GM19025 (cell line): ENCODE measurements at regions not wholly inside any gene's neighbourhood (a gene's known extent, or its start where the extent isn't known, plus 50 kb on each side); places are given as distances from the start of the nearest gene placed in this dataset.
A peak's percentile ranks its signal among the peaks of the same experiment; 100 is the strongest.
"Not testable (repeated sequence)": the region's sequence is repeated elsewhere in the genome, so short reads cannot be mapped to it uniquely, and the experiment has no call there.

Experiments
- ATAC-seq: cut with Tn5 transposase; IDR thresholded peaks from one replicate; pipeline ENCODE4 v1.9.1; 2021; ENCODE audit warnings: mild to moderate bottlenecking, low read depth, moderate library complexity; ENCODE audit not compliant: unreplicated experiment

GRCh38 chr11:112611771-112612170, 349.4 kb upstream of the NCAM1 start:
- no peak for ATAC-seq

- ATAC-seq, result no peak
Measured at GRCh38 chr11:112612250-112612849, 348.9 kb upstream of the NCAM1 start.

DNA sequence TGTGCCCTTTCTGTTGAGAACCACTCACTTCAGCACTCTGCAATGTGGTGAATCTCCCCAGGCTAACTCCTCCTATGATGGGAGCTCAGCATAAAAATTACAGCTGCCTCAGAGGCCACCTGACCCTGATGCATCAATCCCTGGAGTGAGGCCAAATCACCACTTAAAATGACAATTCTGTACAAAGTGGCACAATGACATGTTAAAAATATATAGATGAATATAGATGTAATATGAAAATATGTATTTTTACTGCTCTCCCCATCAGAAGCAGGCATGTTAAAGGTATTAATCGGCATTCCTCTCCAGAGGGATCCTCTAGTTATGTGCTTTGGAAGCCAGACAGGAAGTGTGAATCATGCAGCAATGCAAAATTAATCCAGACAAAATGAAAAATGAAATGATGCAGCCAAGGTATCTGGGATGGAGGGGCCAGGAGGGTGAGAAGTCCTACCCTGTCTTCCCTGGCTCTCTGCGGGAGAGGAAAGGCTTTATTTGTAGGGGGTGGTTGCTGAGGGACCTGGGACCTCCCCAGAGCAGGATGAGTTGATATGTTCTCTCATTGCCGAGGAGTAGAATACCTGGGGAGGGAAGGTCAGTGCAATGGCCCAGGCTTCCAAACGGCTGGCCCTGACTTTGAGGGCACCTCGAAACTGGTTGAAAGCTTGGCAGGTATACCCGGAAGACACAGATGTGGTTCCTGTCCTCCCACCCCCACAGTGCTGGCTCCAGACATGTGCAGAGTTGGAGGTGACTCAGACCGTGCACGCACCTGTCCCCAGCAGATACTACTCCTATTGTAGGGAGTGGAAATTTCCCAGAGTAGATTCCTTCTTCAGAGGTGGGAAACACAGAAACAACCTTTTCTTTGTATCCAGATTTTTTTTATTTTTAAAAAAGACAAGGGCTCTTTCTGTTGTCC, 347.9 kb upstream of the NCAM1 start:
- ATAC-seq, result no peak

GRCh38 chr11:112614605-112615004, 346.6 kb upstream of the NCAM1 start:
- ATAC-seq, result no peak

GRCh38 chr11:112615238-112615637, 346.0 kb upstream of the NCAM1 start:
- ATAC-seq, result no peak

DNA sequence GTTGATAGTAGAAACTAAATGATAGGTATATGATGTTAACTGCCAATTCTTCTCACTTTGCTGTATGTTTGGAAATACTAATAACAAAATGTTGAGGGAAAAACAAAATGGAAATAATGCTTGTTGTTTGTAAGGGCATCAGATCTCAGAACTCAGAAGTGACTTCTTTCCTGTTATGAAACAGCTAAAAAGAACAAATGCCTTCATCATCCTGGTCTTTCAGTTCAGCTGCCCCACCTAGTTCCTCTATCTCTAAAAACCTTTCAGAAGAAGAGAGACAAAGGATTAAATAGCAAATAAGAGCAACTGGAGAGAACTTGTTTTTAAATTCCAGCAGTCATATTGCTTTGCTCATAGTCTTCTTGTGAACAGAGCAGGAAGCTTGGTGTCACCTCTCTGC, 345.3 kb upstream of the NCAM1 start:
- no peak for ATAC-seq

DNA sequence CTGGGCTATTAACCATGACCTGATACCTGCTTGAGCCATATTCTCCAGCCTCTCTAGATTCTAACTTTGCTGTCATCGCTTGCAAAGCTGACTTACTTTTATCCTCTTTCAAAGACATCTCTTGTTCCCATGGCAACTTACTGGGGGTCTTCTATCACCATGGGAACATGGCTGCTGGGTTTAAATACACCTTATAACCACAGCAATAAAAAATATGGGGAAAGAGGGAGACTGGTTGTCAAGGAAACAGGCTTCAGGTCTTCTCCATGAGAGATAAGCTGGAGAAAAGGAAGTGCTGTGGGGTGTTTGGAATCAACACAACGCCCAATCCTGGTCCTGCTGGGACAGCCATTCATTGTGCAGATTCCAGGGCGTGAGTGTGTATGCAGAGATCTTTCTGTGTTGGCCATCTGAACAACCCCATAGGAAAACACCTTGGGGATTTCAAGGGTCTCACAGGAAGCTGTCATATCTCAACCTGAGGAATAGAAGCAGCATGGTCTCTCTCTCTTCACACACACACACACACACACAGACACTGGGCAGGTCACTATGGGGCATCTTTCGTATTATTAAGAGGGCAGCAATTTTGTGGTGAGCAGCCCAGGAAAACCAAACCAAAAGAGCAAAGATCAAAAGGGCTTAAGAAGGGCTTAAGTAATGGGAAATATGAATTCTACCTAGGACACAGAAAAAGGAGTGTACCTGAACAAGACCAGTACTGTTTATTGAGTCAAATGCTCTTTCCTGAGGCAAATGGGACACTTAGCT, 344.7 kb upstream of the NCAM1 start:
- no peak for ATAC-seq

- no peak for ATAC-seq
Measured at GRCh38 chr11:112617098-112617425, 344.2 kb upstream of the NCAM1 start.

DNA sequence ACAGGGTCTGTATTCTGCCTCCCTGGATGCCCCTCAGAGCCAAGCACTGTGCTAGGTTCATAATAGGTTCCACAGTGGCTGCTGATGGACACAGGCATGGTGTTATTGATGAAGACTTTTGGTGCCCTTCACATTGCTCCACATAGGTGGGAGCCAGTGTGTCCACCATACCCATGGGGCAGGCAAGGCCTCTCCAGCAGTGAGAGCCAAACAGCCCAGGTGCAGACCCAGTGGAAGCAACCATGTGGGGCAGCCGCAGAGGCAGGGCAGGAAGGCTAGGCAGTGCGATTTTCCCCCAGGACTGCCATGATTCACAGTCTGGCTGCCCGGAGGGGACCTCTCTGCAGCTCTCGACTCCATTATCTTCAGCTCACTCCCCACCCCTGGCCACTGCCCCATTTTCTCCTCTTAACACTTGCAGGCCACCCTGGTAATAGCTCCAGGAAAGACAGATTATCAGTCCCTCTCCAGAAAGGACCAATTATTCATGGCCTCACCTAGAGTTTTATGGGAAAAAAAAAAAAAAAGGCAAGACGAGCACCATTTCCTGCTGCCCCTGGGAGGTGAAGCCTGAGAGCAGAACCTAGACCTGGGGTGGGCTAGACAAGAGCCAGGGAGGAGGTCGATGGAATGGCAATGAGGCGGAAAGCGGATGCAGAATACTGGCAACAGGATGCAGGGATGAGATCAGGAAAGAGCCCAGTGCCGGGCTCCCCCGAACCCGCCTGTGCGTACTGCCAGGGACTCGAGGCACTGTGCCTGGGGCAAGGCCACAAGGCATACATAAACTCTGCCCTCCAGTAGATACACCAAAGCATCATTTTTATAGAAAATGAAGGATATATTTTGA, 343.0 kb upstream of the NCAM1 start:
- ATAC-seq, result no peak

DNA sequence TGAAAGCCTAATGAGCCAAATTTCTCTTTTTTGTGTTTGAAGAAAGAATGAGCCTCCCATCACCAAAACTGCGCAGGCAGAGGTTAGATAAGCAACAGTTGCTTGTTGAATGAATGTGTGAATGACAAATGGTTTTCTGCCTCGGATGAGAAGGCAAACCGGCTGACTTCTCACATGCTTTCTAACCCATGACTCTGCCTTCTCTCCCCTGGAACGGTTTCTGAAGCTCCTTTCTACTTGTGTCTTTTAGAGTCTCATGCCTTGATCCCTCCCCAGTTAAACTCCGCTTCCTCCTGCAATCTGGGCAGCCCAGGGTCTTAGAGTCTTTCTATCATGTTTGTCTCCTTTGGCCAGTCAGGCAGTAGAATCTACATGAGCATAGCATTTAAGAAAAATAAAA, 342.1 kb upstream of the NCAM1 start:
- no peak for ATAC-seq

DNA sequence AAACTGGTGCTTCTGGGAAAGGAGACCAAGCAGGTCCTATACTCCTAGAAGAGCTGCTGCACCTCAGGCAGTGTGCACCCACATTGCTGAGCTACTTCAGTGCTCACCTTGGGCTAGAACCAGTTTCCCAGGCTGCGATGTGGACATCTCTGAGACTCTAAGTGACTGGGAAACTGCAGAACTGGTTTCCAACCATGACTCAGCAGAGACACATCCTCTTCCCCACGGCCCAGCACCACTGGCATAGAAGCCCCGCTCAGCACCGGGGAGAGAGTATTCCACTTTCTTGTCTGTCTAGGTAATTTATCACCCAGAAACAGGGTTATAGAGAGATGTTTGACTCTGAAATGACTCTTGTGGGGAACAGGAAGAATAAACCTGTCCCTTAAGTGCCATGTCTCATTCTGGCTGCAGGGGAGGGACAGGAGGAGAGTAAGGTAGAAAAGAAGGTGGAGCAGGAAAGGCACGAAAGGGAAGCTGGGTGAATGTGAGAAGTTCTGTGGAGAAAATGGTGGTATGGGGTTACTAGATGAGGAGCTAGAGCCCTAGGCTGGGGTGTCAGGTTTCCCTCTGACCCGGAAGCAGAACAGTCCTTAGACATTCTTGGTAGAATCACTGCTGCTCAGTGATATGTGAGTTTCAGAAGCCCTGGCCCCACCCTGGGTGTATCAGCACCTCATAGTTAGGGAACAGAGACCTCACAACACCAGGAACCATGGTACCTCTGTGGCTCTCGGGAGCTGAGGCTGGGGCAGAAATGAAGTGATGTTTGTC, 340.4 kb upstream of the NCAM1 start:
- no peak for ATAC-seq

DNA sequence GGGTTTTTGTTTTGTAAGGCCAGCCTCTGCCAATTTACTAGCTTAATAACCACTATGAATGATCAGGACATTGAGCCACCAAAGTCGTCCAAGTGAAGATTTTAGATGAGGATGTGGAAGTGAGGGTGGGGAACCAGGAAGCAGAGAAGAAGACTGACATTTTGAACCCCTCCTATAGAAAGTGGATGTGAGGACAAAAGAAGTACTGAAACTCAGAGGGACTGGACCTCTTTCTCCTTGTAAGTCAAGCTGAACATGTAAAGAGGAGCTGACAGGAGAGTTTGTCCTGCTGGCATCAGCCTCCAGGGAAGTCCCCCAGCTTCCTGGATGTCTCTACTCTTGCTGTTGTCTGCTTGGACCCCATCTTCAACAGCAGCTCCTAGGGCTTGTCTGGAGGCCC, 338.2 kb upstream of the NCAM1 start:
- no peak for ATAC-seq

GRCh38 chr11:112624431-112624830, 336.8 kb upstream of the NCAM1 start:
- no peak for ATAC-seq

- ATAC-seq, result not testable (repeated sequence)
Measured at GRCh38 chr11:112624971-112625370, 336.2 kb upstream of the NCAM1 start.

- ATAC-seq, result no peak
Measured at GRCh38 chr11:112625814-112626213, 335.4 kb upstream of the NCAM1 start.

DNA sequence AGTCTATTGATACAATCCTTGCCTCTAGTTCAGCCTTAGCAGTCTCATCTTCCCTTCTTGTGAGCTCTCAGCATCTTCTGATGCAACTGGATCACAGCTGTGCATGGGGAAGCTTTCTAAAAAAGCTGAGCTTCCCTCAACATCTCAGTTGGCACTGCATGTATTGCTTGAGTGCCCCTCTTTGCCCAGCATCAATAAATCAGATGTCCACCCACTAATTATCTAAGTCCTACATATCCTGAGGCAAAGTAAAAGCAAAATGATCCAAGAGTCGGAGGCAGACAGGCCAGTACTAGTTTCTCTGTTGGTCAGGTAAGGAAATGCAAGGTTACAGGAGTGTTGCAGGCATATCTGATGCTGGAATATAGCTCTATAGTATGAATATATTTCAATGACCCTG, 334.5 kb upstream of the NCAM1 start:
- ATAC-seq, result no peak

DNA sequence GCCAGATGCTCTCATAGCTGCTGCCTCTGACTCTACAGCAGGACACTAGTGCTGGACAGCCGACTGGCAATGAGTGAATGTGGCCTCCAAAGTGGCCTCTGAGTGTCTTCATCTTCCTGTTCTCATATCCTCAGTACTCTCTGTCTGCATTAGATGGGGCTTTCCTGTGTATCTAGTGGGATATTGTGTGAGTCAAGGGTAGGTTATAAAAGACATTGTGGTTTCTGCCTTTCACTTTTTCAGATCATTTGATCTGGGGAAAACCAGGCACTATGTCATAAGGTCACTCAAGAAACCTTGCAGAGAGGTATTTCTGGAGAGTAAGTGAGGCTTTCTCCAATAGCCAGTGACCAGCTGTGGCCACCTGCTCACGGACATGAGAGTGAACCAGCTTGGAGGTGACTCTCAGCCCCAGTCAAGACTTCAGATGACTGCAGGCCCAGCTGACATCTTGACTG, 333.6 kb upstream of the NCAM1 start:
- ATAC-seq, result peak; percentile 69

GRCh38 chr11:112628676-112629075, 332.5 kb upstream of the NCAM1 start:
- no peak for ATAC-seq

DNA sequence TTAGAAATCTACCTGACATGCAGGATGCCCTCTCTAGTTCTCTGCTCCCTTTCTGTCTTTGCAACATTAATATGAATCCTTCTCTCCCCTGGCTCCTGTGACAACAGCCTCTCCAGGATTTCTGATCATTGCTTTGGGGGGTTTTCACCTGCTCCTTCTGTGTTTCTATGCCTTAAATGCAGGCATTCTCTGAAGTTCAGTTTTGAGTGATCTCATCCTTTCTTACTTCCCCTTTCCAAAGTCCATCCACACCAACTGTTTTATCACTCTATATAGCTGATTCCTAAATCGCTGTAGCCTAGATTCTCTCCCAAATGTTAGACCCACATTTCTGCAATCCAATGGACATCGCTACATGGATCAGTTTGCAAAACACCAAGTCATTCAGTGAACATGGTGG, 330.7 kb upstream of the NCAM1 start:
- ATAC-seq, result no peak

DNA sequence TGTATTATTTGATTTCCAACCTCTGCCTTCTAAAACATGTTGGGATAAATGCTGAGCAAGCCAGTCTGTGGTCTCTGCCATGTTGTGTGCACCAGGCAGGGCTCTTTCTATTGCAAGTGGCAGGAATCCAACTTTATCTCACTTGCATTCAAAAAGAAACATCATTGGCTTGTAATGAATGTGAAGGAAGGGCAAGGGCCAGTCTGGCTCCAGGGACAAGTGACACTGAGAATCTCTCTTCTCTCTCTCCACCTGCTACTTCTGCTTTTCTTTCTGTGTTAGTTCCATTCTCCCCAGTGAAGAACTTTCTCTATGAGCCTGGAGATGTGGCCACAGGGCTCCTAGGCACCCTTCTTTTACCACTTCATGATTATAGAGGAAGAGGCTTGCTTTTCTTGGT, 329.9 kb upstream of the NCAM1 start:
- ATAC-seq, result no peak
